GM12878 (cell line): ENCODE measurements at regions not wholly inside any gene's neighbourhood (a gene's known extent, or its start where the extent isn't known, plus 50 kb on each side); places are given as distances from the start of the nearest gene placed in this dataset.

Experiments
- ATAC-seq: fragments of 200-7000 bp; cut with Tn5 transposase; 3 replicates; pipeline ENCODE4 v1.9.1; 2020; ENCODE audit warnings: mild to moderate bottlenecking, moderate library complexity
- BruUV-seq: library from RNA; stranded (reverse); fragments of 400-500 nt; replicated peaks from 2 replicates; lab custom pipeline; 2021; lab: Mats Ljungman, UMichigan
- CTCF ChIA-PET: fragments of 300-600 bp; sonication (Branson Sonifier 250); formaldehyde crosslinking; extraction: SDS; loops from one replicate; lab custom pipeline; 2021; ENCODE audit warnings: inconsistent platforms; lab: Yijun Ruan, JAX
- POLR2A ChIA-PET: fragments of 350-600 bp; formaldehyde crosslinking; extraction: SDS; loops from one replicate; lab custom pipeline; 2021; ENCODE audit warnings: inconsistent platforms; lab: Charles Lee
- RAD21 ChIA-PET: fragments of 300-600 bp; sonication (Branson Sonifier 250); formaldehyde crosslinking; loops from one replicate; lab custom pipeline; 2023; ENCODE audit warnings: antibody characterized with exemption; ENCODE audit not compliant: unreplicated experiment; lab: Charles Lee
- SMC1A ChIA-PET: fragments of 300-600 bp; sonication (Branson Sonifier 250); formaldehyde crosslinking; loops from one replicate; lab custom pipeline; 2023; ENCODE audit not compliant: unreplicated experiment, uncharacterized antibody; lab: Charles Lee
- DNase-seq: peaks from one replicate; pipeline ENCODE4 v3.0.0-alpha.2; 2011; ENCODE audit warnings: low read depth, low spot score
- FAIRE-seq: peaks from 3 replicates; lab custom pipeline; 2011; peaks lifted over from hg19 to GRCh38; lab: Jason Lieb, UNC
- H2AFZ ChIP-seq: 2 replicates; pipeline ENCODE4 v1.6.0; 2011; ENCODE audit warnings: low read depth, low read length, control low read depth; ENCODE audit not compliant: control insufficient read depth
- H3K27ac ChIP-seq: 2 replicates; pipeline ENCODE4 v1.5.1; 2011; ENCODE audit warnings: control low read depth; ENCODE audit not compliant: control insufficient read depth, insufficient read depth
- H3K27me3 ChIP-seq, 2 experiments: replicated peaks in 1 of 2; 2 replicates each; pipeline versions ENCODE4 v1.6.0 to v1.6.1; 2011; ENCODE audit warnings: low read length in 1 of 2; ENCODE audit not compliant: control insufficient read depth in 2 of 2, insufficient read depth in 2 of 2
- H3K36me3 ChIP-seq, 2 experiments: 2 replicates each; pipeline ENCODE4 v1.5.1; 2011; ENCODE audit warnings: low read length in 1 of 2; ENCODE audit not compliant: control insufficient read depth in 2 of 2, insufficient read depth in 2 of 2
- H3K4me1 ChIP-seq: 2 replicates; pipeline ENCODE4 v1.6.1; 2011; ENCODE audit warnings: mild to moderate bottlenecking, low read length, moderate library complexity, mixed read lengths; ENCODE audit not compliant: control insufficient read depth, insufficient read depth
- H3K4me2 ChIP-seq: 2 replicates; pipeline ENCODE4 v1.6.0; 2011; ENCODE audit warnings: control low read depth; ENCODE audit not compliant: control insufficient read depth, insufficient read depth
- H3K4me3 ChIP-seq: fragments of 200-600 bp; sonication (generic); 2 replicates; pipeline ENCODE4 v1.5.1; 2016
- H3K79me2 ChIP-seq: 2 replicates; pipeline ENCODE4 v1.6.0; 2011; ENCODE audit warnings: low read length; ENCODE audit not compliant: control insufficient read depth, insufficient read depth
- H3K9ac ChIP-seq: 2 replicates; pipeline ENCODE4 v1.8.0; 2011; ENCODE audit warnings: low read length, control low read depth, mixed read lengths; ENCODE audit not compliant: control insufficient read depth, insufficient read depth
- H3K9me3 ChIP-seq: replicated peaks from 3 replicates; pipeline ENCODE4 v1.5.1; 2011; ENCODE audit warnings: mild to moderate bottlenecking, low read length; ENCODE audit not compliant: control insufficient read depth, insufficient read depth
- H4K20me1 ChIP-seq: 2 replicates; pipeline ENCODE4 v1.6.0; 2011; ENCODE audit not compliant: control insufficient read depth, insufficient read depth
- KLF5 ChIP-seq: fragments of 450-650 bp; IDR thresholded peaks from 2 replicates; pipeline ENCODE4 v1.6.1; 2014; ENCODE audit warnings: mild to moderate bottlenecking; ENCODE audit not compliant: partially characterized antibody
- PML ChIP-seq: IDR thresholded peaks from 2 replicates; pipeline ENCODE4 v1.6.1; 2012; ENCODE audit warnings: low read length, inconsistent platforms
- TARDBP ChIP-seq: IDR thresholded peaks from 2 replicates; pipeline ENCODE4 v1.6.1; 2016; ENCODE audit warnings: borderline replicate concordance
- TCF12 ChIP-seq: IDR thresholded peaks from 2 replicates; pipeline ENCODE4 v1.6.1; 2011; ENCODE audit warnings: low read depth, mild to moderate bottlenecking, low read length
- YBX1 ChIP-seq: fragments of 450-650 bp; IDR thresholded peaks from 2 replicates; pipeline ENCODE4 v1.6.1; 2016; ENCODE audit warnings: antibody characterized with exemption
- ZBTB40 ChIP-seq: fragments of 450-650 bp; IDR thresholded peaks from 2 replicates; pipeline ENCODE4 v1.6.1; 2016; ENCODE audit warnings: mild to moderate bottlenecking, moderate library complexity, borderline replicate concordance
- WGBS: methylation state at CpG from one replicate; pipeline ENCODE4 v1.1.6; 2016; ENCODE audit warnings: low lambda C conversion rate; ENCODE audit not compliant: insufficient replicate concordance, insufficient coverage; ENCODE audit errors: missing lambda C conversion rate; 5-methylcytosine and 5-hydroxymethylcytosine counted together
- in situ Hi-C: fragments of 300-500 bp; cut with MboI; formaldehyde crosslinking; loops from 9 replicates; pipeline ENCODE4 v1.14.3; 2018; ENCODE audit warnings: mixed read lengths
- intact Hi-C: fragments of 100-400 bp; cut with micrococcal nuclease; formaldehyde crosslinking; loops from one replicate; pipeline ENCODE4 v1.14.2; 2022; ENCODE audit not compliant: unreplicated experiment

- peaks cover 0 to 3% of the 10 kb centered on the region in 2 experiments; a peak in 2 of 4 replicates for H3K27me3 ChIP-seq
- no TSS peak for BruUV-seq
- ATAC-seq, result no peak
- no peak overlapping the region for H2AFZ ChIP-seq
- no peak overlapping the region for H3K4me2 ChIP-seq
- no peak for TF ChIP-seq TCF12
- TF ChIP-seq PML, result no peak
- no peak for TF ChIP-seq TARDBP
- no peak for TF ChIP-seq ZBTB40
- TF ChIP-seq YBX1, result no peak
- TF ChIP-seq KLF5, result no peak
- no peaks in the 10 kb centered on the region for H3K36me3 ChIP-seq
- no peak overlapping the region for H3K4me3 ChIP-seq
- DNase-seq, result no peak
- no peaks in the 10 kb centered on the region for H4K20me1 ChIP-seq
- CTCF ChIA-PET, result interaction anchor here (0.7 to 1.4 kb wide), 2 partner anchors 13 to 58 kb away, joined by 3 read pairs; no protein-coding TSS in a partner anchor
- intact Hi-C loops, result no loop called here
- POLR2A ChIA-PET, result interaction anchor here (0.5 kb wide), 1 partner anchor 868 kb away, joined by 3 read pairs; no protein-coding TSS in a partner anchor
- SMC1A ChIA-PET, result no interaction called here
- RAD21 ChIA-PET, result no interaction called here
- H3K4me1 ChIP-seq, result no peaks in the 10 kb centered on the region
- no peak overlapping the region for H3K9ac ChIP-seq
- 52% methylated on average over 8 of the region's 8 CpGs for WGBS
- no peak for FAIRE-seq
- no peak overlapping the region for H3K27ac ChIP-seq
- in situ Hi-C loops, result no loop called here
- no peaks in the 10 kb centered on the region for H3K79me2 ChIP-seq
- no peaks in the 10 kb centered on the region for H3K9me3 ChIP-seq
Observed at GRCh38 chr16:85506635-85506911, 106.5 kb upstream of the GSE1 start.
